Astrocyte of the hippocampus (primary cell): ENCODE measurements at regions not wholly inside any gene's neighbourhood (a gene's known extent, or its start where the extent isn't known, plus 50 kb on each side); places are given as distances from the start of the nearest gene placed in this dataset.

ENCODE experiments used
- DNase-seq: peaks from one replicate; pipeline ENCODE4 v3.0.0; 2011; ENCODE audit warnings: low read depth, low spot score

GRCh38 chr2:42874949-42875801 is 82.8 kb upstream of the HAAO start:
- no peak for DNase-seq

- no peak for DNase-seq
Measured at GRCh38 chr2:42872721-42873120, 80.3 kb upstream of the HAAO start.

GRCh38 chr2:42871372-42871771 is 79.0 kb upstream of the HAAO start:
- DNase-seq: no peak

- DNase-seq: no peak
Measured at GRCh38 chr2:42868874-42869273, 76.5 kb upstream of the HAAO start.

GRCh38 chr2:42868096-42868495 is 75.7 kb upstream of the HAAO start:
- no peak for DNase-seq

GRCh38 chr2:42867093-42868065 is 75.0 kb upstream of the HAAO start:
- DNase-seq: no peak

- no peak for DNase-seq
Measured at GRCh38 chr2:42865884-42866881, 73.8 kb upstream of the HAAO start.

- no peak for DNase-seq
Measured at GRCh38 chr2:42864641-42865280, 72.4 kb upstream of the HAAO start.

GRCh38 chr2:42864222-42864621 is 71.8 kb upstream of the HAAO start:
- no peak for DNase-seq

- no peak for DNase-seq
Measured at GRCh38 chr2:42863751-42864150, 71.4 kb upstream of the HAAO start.

GRCh38 chr2:42863320-42863719 is 70.9 kb upstream of the HAAO start:
- DNase-seq: no peak

GRCh38 chr2:42862669-42863185 is 70.3 kb upstream of the HAAO start:
- no peak for DNase-seq

GRCh38 chr2:42861321-42861720 is 68.9 kb upstream of the HAAO start:
- DNase-seq: no peak

GRCh38 chr2:42860319-42861094 is 68.1 kb upstream of the HAAO start:
- no peak for DNase-seq

GRCh38 chr2:42859791-42860190 is 67.4 kb upstream of the HAAO start:
- peak; percentile 45 for DNase-seq

GRCh38 chr2:42859006-42859552 is 66.7 kb upstream of the HAAO start:
- DNase-seq: peak; percentile 91

- no peak for DNase-seq
Measured at GRCh38 chr2:42858140-42859005, 66.0 kb upstream of the HAAO start.

- no peak for DNase-seq
Measured at GRCh38 chr2:42856891-42857632, 64.7 kb upstream of the HAAO start.
